WTC11 (cell line): ENCODE measurements at regions not wholly inside any gene's neighbourhood (a gene's known extent, or its start where the extent isn't known, plus 50 kb on each side); places are given as distances from the start of the nearest gene placed in this dataset.

Source experiments
- ATAC-seq: fragments of 200-7000 bp; cut with Tn5 transposase; 2 replicates; pipeline ENCODE4 v1.10.0; 2021; ENCODE audit warnings: mild to moderate bottlenecking, moderate library complexity
- CTCF ChIA-PET: fragments of 300-600 bp; sonication (Branson Sonifier 250); formaldehyde crosslinking; loops from one replicate; lab custom pipeline; 2021; ENCODE audit warnings: antibody characterized with exemption; lab: Charles Lee
- POLR2A ChIA-PET: fragments of 350-600 bp; sonication (Branson Sonifier 250); formaldehyde crosslinking; loops from one replicate; lab custom pipeline; 2021; ENCODE audit warnings: antibody characterized with exemption; lab: Charles Lee
- DNase-seq: peaks from one replicate; pipeline ENCODE4 v3.0.0; 2021; ENCODE audit warnings: low spot score
- H3K27ac Mint-ChIP-seq: 2 replicates; pipeline ENCODE4 v1.8.0; 2021; ENCODE audit warnings: mixed read lengths
- H3K27me3 Mint-ChIP-seq: 2 replicates; pipeline ENCODE4 v1.8.0; 2021; ENCODE audit warnings: low read depth, mild to moderate bottlenecking, moderate library complexity, mixed read lengths
- H3K36me3 Mint-ChIP-seq: 2 replicates; pipeline ENCODE4 v1.8.0; 2021; ENCODE audit warnings: mixed read lengths
- H3K4me1 Mint-ChIP-seq: 2 replicates; pipeline ENCODE4 v1.8.0; 2022; ENCODE audit warnings: mixed read lengths
- H3K4me3 Mint-ChIP-seq: 2 replicates; pipeline ENCODE4 v1.8.0; 2021; ENCODE audit warnings: mild to moderate bottlenecking, moderate library complexity, mixed read lengths
- H3K9me3 Mint-ChIP-seq: 2 replicates; pipeline ENCODE4 v1.8.0; 2021; ENCODE audit warnings: mixed read lengths
- CBFB ChIP-seq: sonication (generic); formaldehyde crosslinking; IDR thresholded peaks from 2 replicates; pipeline ENCODE4 v1.8.1; 2022; ENCODE audit warnings: mild to moderate bottlenecking, low read depth, missing genetic modification reagents
- CREB1 ChIP-seq: sonication (generic); formaldehyde crosslinking; IDR thresholded peaks from 2 replicates; pipeline ENCODE4 v1.8.0; 2023; ENCODE audit warnings: mild to moderate bottlenecking, missing genetic modification reagents
- ELF4 ChIP-seq: sonication (generic); formaldehyde crosslinking; IDR thresholded peaks from 2 replicates; pipeline ENCODE4 v1.8.1; 2022; ENCODE audit warnings: low read depth, mild to moderate bottlenecking, moderate library complexity, missing genetic modification reagents
- EMX1 ChIP-seq: fragments of 250-450 bp; sonication (Bioruptor Pico); IDR thresholded peaks from 2 replicates; pipeline ENCODE4 v1.8.0; 2021; ENCODE audit warnings: mild to moderate bottlenecking
- ETV6 ChIP-seq: sonication (generic); formaldehyde crosslinking; IDR thresholded peaks from 2 replicates; pipeline ENCODE4 v1.8.1; 2022; ENCODE audit warnings: mild to moderate bottlenecking, missing genetic modification reagents
- FOXP1 ChIP-seq: sonication (generic); formaldehyde crosslinking; IDR thresholded peaks from 2 replicates; pipeline ENCODE4 v1.8.0; 2022; ENCODE audit warnings: missing genetic modification reagents, mild to moderate bottlenecking, moderate library complexity, borderline replicate concordance
- GABPB1 ChIP-seq: sonication (generic); formaldehyde crosslinking; IDR thresholded peaks from 2 replicates; pipeline ENCODE4 v1.8.1; 2023; ENCODE audit warnings: mild to moderate bottlenecking, missing genetic modification reagents
- IRF2 ChIP-seq: sonication (generic); formaldehyde crosslinking; IDR thresholded peaks from 2 replicates; pipeline ENCODE4 v1.8.0; 2022; ENCODE audit warnings: low read depth, missing genetic modification reagents, borderline replicate concordance
- JAZF1 ChIP-seq: fragments of 250-450 bp; sonication (Bioruptor Pico); IDR thresholded peaks from 2 replicates; pipeline ENCODE4 v1.9.0; 2021; ENCODE audit warnings: moderate library complexity, mild to moderate bottlenecking, inconsistent platforms
- NFATC4 ChIP-seq: fragments of 250-450 bp; sonication (Bioruptor Pico); IDR thresholded peaks from 2 replicates; pipeline ENCODE4 v1.9.0; 2021; ENCODE audit warnings: mild to moderate bottlenecking
- PRRX2 ChIP-seq: fragments of 250-450 bp; sonication (Bioruptor Pico); IDR thresholded peaks from 2 replicates; pipeline ENCODE4 v1.8.0; 2021; ENCODE audit warnings: mild to moderate bottlenecking
- RELA ChIP-seq: sonication (generic); formaldehyde crosslinking; IDR thresholded peaks from 2 replicates; pipeline ENCODE4 v1.8.1; 2022; ENCODE audit warnings: missing genetic modification reagents, mild to moderate bottlenecking, borderline replicate concordance
- ZNF263 ChIP-seq: sonication (generic); formaldehyde crosslinking; IDR thresholded peaks from 2 replicates; pipeline ENCODE4 v1.8.1; 2022; ENCODE audit warnings: low read depth, mild to moderate bottlenecking, moderate library complexity, missing genetic modification reagents
- ZNF416 ChIP-seq: fragments of 250-450 bp; sonication (Bioruptor Pico); IDR thresholded peaks from 2 replicates; pipeline ENCODE4 v1.9.0; 2021; ENCODE audit warnings: mild to moderate bottlenecking, inconsistent platforms
- TF ChIP-seq, protein P1 (sequence below): fragments of 250-450 bp; sonication (Bioruptor Pico); IDR thresholded peaks from 2 replicates; pipeline ENCODE4 v1.8.0; 2021; ENCODE audit warnings: mild to moderate bottlenecking
- TF ChIP-seq, protein P2 (sequence below): sonication (generic); formaldehyde crosslinking; conservative IDR thresholded peaks from 2 replicates; pipeline ENCODE4 v1.8.1; 2023; ENCODE audit warnings: mild to moderate bottlenecking, low read depth, missing genetic modification reagents, moderate library complexity
- TF ChIP-seq, protein P3 (sequence below): fragments of 250-450 bp; sonication (Bioruptor Pico); IDR thresholded peaks from 2 replicates; pipeline ENCODE4 v1.9.0; 2021; ENCODE audit warnings: mild to moderate bottlenecking
- TF ChIP-seq, protein P4 (sequence below): sonication (generic); formaldehyde crosslinking; IDR thresholded peaks from 2 replicates; pipeline ENCODE4 v1.8.0; 2023; ENCODE audit warnings: missing genetic modification reagents, mild to moderate bottlenecking, borderline replicate concordance
- TF ChIP-seq, protein P5 (sequence below): sonication (generic); formaldehyde crosslinking; IDR thresholded peaks from 2 replicates; pipeline ENCODE4 v1.8.0; 2022; ENCODE audit warnings: mild to moderate bottlenecking, missing genetic modification reagents

DNA sequence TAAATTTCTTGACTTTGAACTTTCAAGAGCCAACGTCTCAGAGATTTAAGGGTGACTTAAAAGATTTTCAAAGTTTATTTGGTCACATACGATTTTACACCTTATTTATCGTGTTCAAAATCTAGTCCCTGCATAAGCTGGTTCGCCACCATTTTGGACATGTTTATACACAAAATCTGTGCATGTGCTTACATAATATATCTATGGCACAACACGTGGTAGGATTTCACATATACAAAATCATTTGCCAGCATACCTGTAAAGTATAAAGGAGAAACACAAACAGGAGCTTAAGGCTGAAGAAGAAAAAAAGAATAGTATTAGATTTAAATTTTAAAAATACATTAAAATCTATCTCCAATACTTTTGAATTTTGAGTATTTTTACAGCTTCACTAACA lies 190.0 kb upstream of the KYNU start (continued):
- no peak for TF ChIP-seq EMX1 (CRISPR knock-in tag)
- TF ChIP-seq RELA (CRISPR knock-in tag): no peak
- TF ChIP-seq, protein P1, sequence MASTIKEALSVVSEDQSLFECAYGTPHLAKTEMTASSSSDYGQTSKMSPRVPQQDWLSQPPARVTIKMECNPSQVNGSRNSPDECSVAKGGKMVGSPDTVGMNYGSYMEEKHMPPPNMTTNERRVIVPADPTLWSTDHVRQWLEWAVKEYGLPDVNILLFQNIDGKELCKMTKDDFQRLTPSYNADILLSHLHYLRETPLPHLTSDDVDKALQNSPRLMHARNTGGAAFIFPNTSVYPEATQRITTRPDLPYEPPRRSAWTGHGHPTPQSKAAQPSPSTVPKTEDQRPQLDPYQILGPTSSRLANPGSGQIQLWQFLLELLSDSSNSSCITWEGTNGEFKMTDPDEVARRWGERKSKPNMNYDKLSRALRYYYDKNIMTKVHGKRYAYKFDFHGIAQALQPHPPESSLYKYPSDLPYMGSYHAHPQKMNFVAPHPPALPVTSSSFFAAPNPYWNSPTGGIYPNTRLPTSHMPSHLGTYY (CRISPR knock-in tag): no peak
- no peak for TF ChIP-seq ETV6 (CRISPR knock-in tag)
- TF ChIP-seq ZNF416 (CRISPR knock-in tag): no peak
- TF ChIP-seq CREB1: no peak
- no peak for TF ChIP-seq ELF4
- no peak for TF ChIP-seq CBFB (CRISPR knock-in tag)
- no peak for TF ChIP-seq FOXP1 (CRISPR knock-in tag)
- TF ChIP-seq IRF2 (CRISPR knock-in tag): no peak
- no peak for TF ChIP-seq NFATC4

DNA sequence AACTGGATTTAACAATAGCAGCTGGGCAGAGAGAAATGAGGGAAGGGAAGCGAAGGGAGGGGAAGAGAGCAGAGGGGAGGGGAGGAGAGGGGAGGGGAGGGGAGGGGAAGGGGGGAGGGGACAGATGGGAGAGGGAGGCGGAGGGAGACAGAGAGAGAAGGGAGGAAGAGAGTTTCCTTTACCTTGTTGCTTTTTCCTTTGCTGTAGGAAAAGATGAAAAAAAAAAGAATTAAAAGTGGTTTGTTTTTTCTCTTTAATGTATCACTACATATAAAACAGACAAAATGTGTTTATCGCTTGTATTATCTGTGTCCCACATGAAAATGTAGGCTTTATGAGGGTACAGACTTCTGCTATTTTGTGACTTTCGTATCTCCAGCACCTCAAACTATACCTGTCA lies 190.4 kb upstream of the KYNU start:
- no peak for TF ChIP-seq ZNF263
- no peak for TF ChIP-seq GABPB1
- TF ChIP-seq, protein P2, sequence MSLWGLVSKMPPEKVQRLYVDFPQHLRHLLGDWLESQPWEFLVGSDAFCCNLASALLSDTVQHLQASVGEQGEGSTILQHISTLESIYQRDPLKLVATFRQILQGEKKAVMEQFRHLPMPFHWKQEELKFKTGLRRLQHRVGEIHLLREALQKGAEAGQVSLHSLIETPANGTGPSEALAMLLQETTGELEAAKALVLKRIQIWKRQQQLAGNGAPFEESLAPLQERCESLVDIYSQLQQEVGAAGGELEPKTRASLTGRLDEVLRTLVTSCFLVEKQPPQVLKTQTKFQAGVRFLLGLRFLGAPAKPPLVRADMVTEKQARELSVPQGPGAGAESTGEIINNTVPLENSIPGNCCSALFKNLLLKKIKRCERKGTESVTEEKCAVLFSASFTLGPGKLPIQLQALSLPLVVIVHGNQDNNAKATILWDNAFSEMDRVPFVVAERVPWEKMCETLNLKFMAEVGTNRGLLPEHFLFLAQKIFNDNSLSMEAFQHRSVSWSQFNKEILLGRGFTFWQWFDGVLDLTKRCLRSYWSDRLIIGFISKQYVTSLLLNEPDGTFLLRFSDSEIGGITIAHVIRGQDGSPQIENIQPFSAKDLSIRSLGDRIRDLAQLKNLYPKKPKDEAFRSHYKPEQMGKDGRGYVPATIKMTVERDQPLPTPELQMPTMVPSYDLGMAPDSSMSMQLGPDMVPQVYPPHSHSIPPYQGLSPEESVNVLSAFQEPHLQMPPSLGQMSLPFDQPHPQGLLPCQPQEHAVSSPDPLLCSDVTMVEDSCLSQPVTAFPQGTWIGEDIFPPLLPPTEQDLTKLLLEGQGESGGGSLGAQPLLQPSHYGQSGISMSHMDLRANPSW (CRISPR knock-in tag): no peak
- peaks cover 23% of the 10 kb centered on the region for H3K4me1 Mint-ChIP-seq
- ChIA-PET POLR2A (no interaction called here), CTCF (no interaction called here)
- no peak for ATAC-seq
- H3K27me3 Mint-ChIP-seq: no peaks in the 10 kb centered on the region
- H3K9me3 Mint-ChIP-seq: no peaks in the 10 kb centered on the region
- no peaks in the 10 kb centered on the region for H3K36me3 Mint-ChIP-seq
- H3K4me3 Mint-ChIP-seq: no peak overlapping the region
- no peak overlapping the region for H3K27ac Mint-ChIP-seq
- no peak for DNase-seq

DNA sequence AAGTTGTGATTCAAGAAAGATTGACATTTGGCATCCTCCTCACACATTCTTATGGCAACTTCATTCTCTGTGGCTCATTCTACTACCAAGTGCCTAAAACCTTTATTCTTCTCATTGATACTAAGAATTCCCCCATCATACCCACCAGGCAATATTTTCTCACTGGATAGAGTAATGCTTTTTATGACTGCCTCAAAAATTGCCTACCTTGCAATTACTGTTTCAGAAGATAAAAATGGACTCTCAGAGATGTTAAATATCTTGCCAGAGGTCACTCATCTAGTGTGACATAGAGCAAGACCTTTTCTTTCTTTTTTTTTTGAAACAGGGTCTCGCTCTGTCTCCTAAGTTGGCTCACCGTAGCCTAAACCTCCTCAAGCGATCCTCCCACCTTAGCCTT lies 192.8 kb upstream of the KYNU start:
- Mint-ChIP-seq H3K9me3 (no peaks in the 10 kb centered on the region), H3K27ac (0 out of 2 replicates have a peak overlapping the region, but pooled peaks have one; percentile 27)
- POLR2A ChIA-PET: no interaction called here

More for the DNA sequence above, 192.8 kb upstream of the KYNU start:
- ATAC-seq (no peak), DNase-seq (no peak)
- Mint-ChIP-seq H3K27me3 (no peaks in the 10 kb centered on the region), H3K4me1 (peaks cover 10% of the 10 kb centered on the region), H3K4me3 (no peak overlapping the region), H3K36me3 (no peaks in the 10 kb centered on the region)
- CTCF ChIA-PET: no interaction called here
- TF ChIP-seq, protein P3, sequence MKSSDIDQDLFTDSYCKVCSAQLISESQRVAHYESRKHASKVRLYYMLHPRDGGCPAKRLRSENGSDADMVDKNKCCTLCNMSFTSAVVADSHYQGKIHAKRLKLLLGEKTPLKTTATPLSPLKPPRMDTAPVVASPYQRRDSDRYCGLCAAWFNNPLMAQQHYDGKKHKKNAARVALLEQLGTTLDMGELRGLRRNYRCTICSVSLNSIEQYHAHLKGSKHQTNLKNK (CRISPR knock-in tag): no peak
- no peak for TF ChIP-seq PRRX2 (CRISPR knock-in tag)
- TF ChIP-seq, protein P4, sequence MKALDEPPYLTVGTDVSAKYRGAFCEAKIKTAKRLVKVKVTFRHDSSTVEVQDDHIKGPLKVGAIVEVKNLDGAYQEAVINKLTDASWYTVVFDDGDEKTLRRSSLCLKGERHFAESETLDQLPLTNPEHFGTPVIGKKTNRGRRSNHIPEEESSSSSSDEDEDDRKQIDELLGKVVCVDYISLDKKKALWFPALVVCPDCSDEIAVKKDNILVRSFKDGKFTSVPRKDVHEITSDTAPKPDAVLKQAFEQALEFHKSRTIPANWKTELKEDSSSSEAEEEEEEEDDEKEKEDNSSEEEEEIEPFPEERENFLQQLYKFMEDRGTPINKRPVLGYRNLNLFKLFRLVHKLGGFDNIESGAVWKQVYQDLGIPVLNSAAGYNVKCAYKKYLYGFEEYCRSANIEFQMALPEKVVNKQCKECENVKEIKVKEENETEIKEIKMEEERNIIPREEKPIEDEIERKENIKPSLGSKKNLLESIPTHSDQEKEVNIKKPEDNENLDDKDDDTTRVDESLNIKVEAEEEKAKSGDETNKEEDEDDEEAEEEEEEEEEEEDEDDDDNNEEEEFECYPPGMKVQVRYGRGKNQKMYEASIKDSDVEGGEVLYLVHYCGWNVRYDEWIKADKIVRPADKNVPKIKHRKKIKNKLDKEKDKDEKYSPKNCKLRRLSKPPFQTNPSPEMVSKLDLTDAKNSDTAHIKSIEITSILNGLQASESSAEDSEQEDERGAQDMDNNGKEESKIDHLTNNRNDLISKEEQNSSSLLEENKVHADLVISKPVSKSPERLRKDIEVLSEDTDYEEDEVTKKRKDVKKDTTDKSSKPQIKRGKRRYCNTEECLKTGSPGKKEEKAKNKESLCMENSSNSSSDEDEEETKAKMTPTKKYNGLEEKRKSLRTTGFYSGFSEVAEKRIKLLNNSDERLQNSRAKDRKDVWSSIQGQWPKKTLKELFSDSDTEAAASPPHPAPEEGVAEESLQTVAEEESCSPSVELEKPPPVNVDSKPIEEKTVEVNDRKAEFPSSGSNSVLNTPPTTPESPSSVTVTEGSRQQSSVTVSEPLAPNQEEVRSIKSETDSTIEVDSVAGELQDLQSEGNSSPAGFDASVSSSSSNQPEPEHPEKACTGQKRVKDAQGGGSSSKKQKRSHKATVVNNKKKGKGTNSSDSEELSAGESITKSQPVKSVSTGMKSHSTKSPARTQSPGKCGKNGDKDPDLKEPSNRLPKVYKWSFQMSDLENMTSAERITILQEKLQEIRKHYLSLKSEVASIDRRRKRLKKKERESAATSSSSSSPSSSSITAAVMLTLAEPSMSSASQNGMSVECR (CRISPR knock-in tag): no peak
- TF ChIP-seq JAZF1 (CRISPR knock-in tag): no peak
- TF ChIP-seq, protein P5, sequence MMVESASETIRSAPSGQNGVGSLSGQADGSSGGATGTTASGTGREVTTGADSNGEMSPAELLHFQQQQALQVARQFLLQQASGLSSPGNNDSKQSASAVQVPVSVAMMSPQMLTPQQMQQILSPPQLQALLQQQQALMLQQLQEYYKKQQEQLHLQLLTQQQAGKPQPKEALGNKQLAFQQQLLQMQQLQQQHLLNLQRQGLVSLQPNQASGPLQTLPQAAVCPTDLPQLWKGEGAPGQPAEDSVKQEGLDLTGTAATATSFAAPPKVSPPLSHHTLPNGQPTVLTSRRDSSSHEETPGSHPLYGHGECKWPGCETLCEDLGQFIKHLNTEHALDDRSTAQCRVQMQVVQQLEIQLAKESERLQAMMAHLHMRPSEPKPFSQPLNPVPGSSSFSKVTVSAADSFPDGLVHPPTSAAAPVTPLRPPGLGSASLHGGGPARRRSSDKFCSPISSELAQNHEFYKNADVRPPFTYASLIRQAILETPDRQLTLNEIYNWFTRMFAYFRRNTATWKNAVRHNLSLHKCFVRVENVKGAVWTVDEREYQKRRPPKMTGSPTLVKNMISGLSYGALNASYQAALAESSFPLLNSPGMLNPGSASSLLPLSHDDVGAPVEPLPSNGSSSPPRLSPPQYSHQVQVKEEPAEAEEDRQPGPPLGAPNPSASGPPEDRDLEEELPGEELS (CRISPR knock-in tag): no peak
